ENCODE measurements at regions not wholly inside any gene's neighbourhood (a gene's known extent, or its start where the extent isn't known, plus 50 kb on each side); places are given as distances from the start of the nearest gene placed in this dataset.
"Not testable (repeated sequence)": the region's sequence is repeated elsewhere in the genome, so short reads cannot be mapped to it uniquely, and the experiment has no call there.

DNA sequence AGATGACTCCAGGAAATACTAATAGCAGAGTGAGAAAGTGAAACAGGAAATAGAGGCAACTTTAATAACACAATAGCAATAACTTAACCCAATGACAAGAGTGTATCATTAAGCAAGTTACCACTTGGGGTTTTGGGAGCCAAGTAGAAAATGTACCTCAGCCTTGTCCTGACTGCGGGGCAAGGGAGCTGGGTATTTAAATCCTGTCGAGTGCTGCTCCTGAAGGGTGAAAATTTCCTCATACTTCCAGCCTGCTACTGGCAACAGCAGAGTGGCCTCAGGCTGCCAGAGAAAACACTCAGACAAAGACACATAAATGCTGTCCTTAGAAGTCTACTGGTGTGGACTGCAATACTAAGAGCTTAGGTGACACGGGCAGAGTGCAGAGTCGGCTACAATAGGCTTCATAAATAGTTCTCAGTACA is 112.5 kb upstream of the EMB start:
- TF ChIP-seq CTCF (IDR thresholded peaks at IDR 0.05; ENCODE audit: control insufficient read depth, insufficient read depth, low read depth, low read length, missing control alignments): no peak
- DNase-seq (ENCODE audit: low read depth): no peak
- H3K4me3 ChIP-seq (ENCODE audit: control insufficient read depth, low read depth, low read length): no peak overlapping the region

DNA sequence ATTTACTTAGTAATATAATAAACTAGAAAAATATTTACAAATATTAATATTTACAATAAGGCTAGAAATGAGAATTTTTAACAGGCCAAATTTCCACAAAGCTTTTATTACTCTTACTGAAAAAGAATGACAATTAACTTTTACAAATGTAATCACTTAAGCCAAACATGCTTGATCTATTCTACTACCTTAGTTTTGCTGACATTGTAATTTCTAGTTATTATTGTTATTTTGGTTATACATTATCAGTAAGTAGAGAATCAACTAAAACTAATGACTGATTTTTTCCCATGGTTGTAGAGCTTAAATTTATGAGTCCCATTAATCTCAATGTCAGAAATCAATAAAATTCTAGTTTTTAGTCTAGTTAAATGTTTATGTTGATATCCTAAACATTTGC is 107.8 kb upstream of the PARP8 start:
- not testable (repeated sequence) for DNase-seq (ENCODE audit: low read depth); H3K4me3 ChIP-seq (ENCODE audit: control insufficient read depth, low read depth, low read length)

DNA sequence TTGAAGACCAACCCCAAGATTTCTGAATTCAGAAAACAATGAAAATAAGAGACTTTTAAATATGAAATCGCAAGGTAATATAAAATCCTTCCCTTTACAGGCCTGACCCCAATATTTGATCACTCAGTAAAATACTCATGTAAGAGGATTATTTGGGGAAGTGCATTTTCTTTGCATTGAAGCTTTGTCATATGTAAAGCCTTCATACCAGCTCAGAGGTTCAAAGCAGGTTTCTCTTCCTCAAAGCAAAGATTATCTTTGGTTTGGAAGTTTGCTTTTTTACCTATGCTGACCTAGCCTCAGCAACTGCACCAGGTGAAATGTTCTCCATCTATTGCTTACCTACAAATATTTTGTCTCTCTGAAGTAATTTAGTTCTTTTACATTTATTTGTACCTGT is 106.5 kb upstream of the PARP8 start:
- TF ChIP-seq CTCF (IDR thresholded peaks at IDR 0.05; ENCODE audit: control insufficient read depth, insufficient read depth, low read depth, low read length, missing control alignments): no peak
- DNase-seq (ENCODE audit: low read depth): no peak
- H3K4me3 ChIP-seq (ENCODE audit: control insufficient read depth, low read depth, low read length): no peak overlapping the region

DNA sequence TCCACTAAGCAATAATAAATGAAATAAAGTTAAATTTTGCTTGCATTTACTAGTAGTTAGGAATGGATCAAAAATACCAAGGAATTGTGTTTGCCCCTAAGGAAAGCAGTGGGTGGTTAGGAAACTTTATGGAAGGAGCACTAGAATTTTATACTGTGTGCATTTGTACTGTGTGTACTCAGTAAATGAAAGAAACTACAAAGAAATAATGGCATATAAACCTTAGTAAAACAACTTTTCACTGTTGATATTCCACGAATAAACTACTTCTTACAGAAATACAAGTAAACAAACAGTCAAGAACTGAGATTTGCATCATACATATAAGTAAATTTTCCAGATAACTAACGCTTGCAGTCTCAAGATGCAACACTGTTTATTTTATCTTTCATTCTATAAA is 103.7 kb upstream of the PARP8 start:
- TF ChIP-seq CTCF (IDR thresholded peaks at IDR 0.05; ENCODE audit: control insufficient read depth, insufficient read depth, low read depth, low read length, missing control alignments): no peak
- DNase-seq (ENCODE audit: low read depth): no peak
- H3K4me3 ChIP-seq (ENCODE audit: control insufficient read depth, low read depth, low read length): no peak overlapping the region

DNA sequence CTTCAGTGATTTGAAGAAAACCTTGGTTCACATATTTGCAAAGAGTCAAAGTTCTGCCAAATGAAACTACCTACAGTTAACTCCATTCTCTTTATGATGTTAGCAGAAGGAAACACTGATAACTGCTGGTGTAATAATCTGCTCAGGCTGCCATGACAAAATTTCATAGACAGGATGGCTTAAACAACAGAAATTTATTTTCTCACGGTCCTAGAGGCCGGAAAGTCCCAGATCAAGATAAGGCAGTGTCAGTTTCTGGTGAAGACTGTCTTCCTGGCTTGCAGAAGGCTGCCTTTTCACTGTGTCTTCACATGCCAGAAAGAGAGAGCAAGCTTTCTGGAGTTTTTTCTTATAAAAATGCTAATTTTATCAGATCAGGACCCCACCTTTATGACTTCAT is 102.4 kb upstream of the PARP8 start:
- no peak overlapping the region for H3K4me3 ChIP-seq (ENCODE audit: control insufficient read depth, low read depth, low read length)
- TF ChIP-seq CTCF (IDR thresholded peaks at IDR 0.05; ENCODE audit: control insufficient read depth, insufficient read depth, low read depth, low read length, missing control alignments): no peak
- no peak for DNase-seq (ENCODE audit: low read depth)

- TF ChIP-seq CTCF (IDR thresholded peaks at IDR 0.05; ENCODE audit: control insufficient read depth, insufficient read depth, low read depth, low read length, missing control alignments): no peak
- DNase-seq (ENCODE audit: low read depth): no peak
- no peak overlapping the region for H3K4me3 ChIP-seq (ENCODE audit: control insufficient read depth, low read depth, low read length)
These were observed 101.9 kb upstream of the PARP8 start for GRCh38 chr5:50564558-50564957.

GRCh38 chr5:50574121-50574520 is 92.3 kb upstream of the PARP8 start:
- no peak for DNase-seq (ENCODE audit: low read depth)
- no peak for TF ChIP-seq CTCF (IDR thresholded peaks at IDR 0.05; ENCODE audit: control insufficient read depth, insufficient read depth, low read depth, low read length, missing control alignments)
- no peak overlapping the region for H3K4me3 ChIP-seq (ENCODE audit: control insufficient read depth, low read depth, low read length)

All from AG09309 (cell line).